SU-DHL-6 (cell line): ENCODE measurements at regions not wholly inside any gene's neighbourhood (a gene's known extent, or its start where the extent isn't known, plus 50 kb on each side); places are given as distances from the start of the nearest gene placed in this dataset.

Experiments used
- H2AFZ ChIP-seq: fragments of 200-600 bp; sonication (generic); 2 replicates; pipeline ENCODE4 v1.6.1; 2014; ENCODE audit warnings: low read depth, mild to moderate bottlenecking, moderate library complexity, mixed read lengths, antibody characterized with exemption, low read length; ENCODE audit not compliant: severe bottlenecking
- H3F3A ChIP-seq: fragments of 200-600 bp; shearing (Covaris generic); 2 replicates; pipeline ENCODE4 v1.6.0; 2016; ENCODE audit warnings: antibody characterized with exemption, mild to moderate bottlenecking; ENCODE audit not compliant: insufficient read depth
- H3K27ac ChIP-seq: fragments of 200-600 bp; sonication (generic); 2 replicates; pipeline ENCODE4 v1.5.1; 2016; ENCODE audit warnings: low read depth, mild to moderate bottlenecking, low read length, moderate library complexity, mixed read lengths
- H3K27me3 ChIP-seq: fragments of 200-600 bp; sonication (generic), shearing (Covaris generic); 2 replicates; pipeline ENCODE4 v1.6.0; 2014; ENCODE audit warnings: mild to moderate bottlenecking, low read length
- H3K36me3 ChIP-seq: fragments of 200-600 bp; sonication (generic); 2 replicates; pipeline ENCODE4 v1.6.1; 2014; ENCODE audit warnings: mild to moderate bottlenecking, low read length, mixed read lengths
- H3K4me2 ChIP-seq: fragments of 300-600, 200-600 bp; shearing (Covaris generic), sonication (generic); 2 replicates; pipeline ENCODE4 v1.6.0; 2014; ENCODE audit warnings: low read length, low read depth, mild to moderate bottlenecking; ENCODE audit not compliant: poor library complexity, severe bottlenecking
- H3K4me3 ChIP-seq: fragments of 200-600 bp; sonication (generic); 2 replicates; pipeline ENCODE4 v1.5.1; 2014; ENCODE audit warnings: antibody characterized with exemption, low read length, mild to moderate bottlenecking, mixed read lengths; ENCODE audit not compliant: insufficient read depth, poor library complexity, severe bottlenecking
- H3K79me2 ChIP-seq: fragments of 200-600 bp; sonication (generic); 2 replicates; pipeline ENCODE4 v1.6.1; 2014; ENCODE audit warnings: mild to moderate bottlenecking, low read length, moderate library complexity; ENCODE audit not compliant: insufficient read depth
- H3K9ac ChIP-seq: fragments of 200-600 bp; sonication (generic); 2 replicates; pipeline ENCODE4 v1.7.0; 2014; ENCODE audit warnings: mild to moderate bottlenecking, low read length
- H3K9me2 ChIP-seq: fragments of 200-600 bp; sonication (generic); replicated peaks from 2 replicates; pipeline ENCODE4 v1.6.1; 2014; ENCODE audit warnings: low read length; ENCODE audit not compliant: insufficient read depth
- H3K9me3 ChIP-seq: fragments of 200-600 bp; sonication (generic); 2 replicates; pipeline ENCODE4 v1.6.1; 2014; ENCODE audit warnings: low read length, mixed read lengths; ENCODE audit not compliant: insufficient read depth
- H4K20me1 ChIP-seq: fragments of 200-600 bp; sonication (generic); 2 replicates; pipeline ENCODE4 v1.6.1; 2014; ENCODE audit warnings: low read depth, mild to moderate bottlenecking, antibody characterized with exemption, low read length, moderate library complexity, mixed read lengths
- EZH2phosphoT487 ChIP-seq: fragments of 200-600 bp; sonication (generic), shearing (Covaris generic); conservative IDR thresholded peaks from 2 replicates; pipeline ENCODE4 v1.6.1; 2018; ENCODE audit warnings: mild to moderate bottlenecking, antibody characterized with exemption, low read length, moderate library complexity, mixed read lengths
- TF ChIP-seq, protein P1 (sequence below): fragments of 200-600 bp; sonication (generic); IDR thresholded peaks from one replicate; pipeline ENCODE4 v1.5.1; 2017; ENCODE audit warnings: antibody characterized with exemption, mild to moderate bottlenecking, low read length, moderate library complexity; ENCODE audit not compliant: insufficient read depth, poor library complexity, severe bottlenecking

DNA sequence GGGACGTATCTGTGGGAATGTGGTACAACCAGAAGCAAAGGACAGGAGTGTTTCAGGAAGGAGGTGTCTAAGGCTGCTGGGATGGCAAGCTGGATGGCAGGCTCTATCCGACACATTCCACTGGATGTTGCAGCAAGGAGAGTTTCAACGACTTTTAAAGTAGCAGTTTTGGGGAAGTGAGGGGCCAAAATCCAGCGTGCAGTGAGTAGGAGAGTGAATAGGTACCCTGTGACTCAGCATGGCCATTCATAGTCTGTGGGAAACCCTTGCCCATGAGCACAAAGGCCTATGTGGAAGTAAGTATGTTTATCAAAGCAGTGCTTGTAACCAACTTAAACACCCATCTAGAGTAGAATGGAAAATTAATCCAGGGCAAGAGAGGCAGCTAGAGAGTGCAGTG lies 664.7 kb downstream of the ACTL7B start:
- Histone ChIP-seq H3K9me3 (no peaks in the 10 kb centered on the region), H3K79me2 (no peaks in the 10 kb centered on the region), H3K9me2 (no peaks in the 10 kb centered on the region), H3K36me3 (no peaks in the 10 kb centered on the region), H4K20me1 (no peaks in the 10 kb centered on the region), H3K27ac (no peak overlapping the region), H2AFZ (no peak overlapping the region), H3K4me3 (no peak overlapping the region), H3K27me3 (no peaks in the 10 kb centered on the region), H3F3A (no peaks in the 10 kb centered on the region), H3K9ac (no peak overlapping the region), H3K4me2 (no peak overlapping the region)
- TF ChIP-seq, protein P1, sequence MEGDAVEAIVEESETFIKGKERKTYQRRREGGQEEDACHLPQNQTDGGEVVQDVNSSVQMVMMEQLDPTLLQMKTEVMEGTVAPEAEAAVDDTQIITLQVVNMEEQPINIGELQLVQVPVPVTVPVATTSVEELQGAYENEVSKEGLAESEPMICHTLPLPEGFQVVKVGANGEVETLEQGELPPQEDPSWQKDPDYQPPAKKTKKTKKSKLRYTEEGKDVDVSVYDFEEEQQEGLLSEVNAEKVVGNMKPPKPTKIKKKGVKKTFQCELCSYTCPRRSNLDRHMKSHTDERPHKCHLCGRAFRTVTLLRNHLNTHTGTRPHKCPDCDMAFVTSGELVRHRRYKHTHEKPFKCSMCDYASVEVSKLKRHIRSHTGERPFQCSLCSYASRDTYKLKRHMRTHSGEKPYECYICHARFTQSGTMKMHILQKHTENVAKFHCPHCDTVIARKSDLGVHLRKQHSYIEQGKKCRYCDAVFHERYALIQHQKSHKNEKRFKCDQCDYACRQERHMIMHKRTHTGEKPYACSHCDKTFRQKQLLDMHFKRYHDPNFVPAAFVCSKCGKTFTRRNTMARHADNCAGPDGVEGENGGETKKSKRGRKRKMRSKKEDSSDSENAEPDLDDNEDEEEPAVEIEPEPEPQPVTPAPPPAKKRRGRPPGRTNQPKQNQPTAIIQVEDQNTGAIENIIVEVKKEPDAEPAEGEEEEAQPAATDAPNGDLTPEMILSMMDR, result no peak
- no peak for TF ChIP-seq EZH2phosphoT487

DNA sequence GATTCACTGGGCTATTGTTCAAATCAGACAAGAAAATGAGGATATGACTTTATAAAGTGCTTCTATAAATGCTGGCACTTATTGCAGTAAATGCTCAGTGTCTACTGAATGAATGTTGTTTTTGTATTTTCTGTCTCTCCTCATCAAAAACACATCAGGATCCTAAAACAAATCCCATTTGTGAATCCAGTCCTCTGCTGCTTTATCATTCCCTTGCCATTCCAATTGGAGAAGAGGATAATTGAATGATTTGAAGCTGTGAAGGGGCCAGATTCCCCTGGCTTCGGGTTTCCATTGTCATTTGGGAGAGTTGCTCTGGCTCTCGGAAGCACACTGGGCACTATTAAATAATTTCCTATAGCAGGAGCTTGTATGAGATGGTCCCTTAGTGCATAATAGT lies 666.8 kb downstream of the ACTL7B start:
- Histone ChIP-seq H3K4me2 (no peak overlapping the region), H3K9me2 (no peaks in the 10 kb centered on the region)

DNA sequence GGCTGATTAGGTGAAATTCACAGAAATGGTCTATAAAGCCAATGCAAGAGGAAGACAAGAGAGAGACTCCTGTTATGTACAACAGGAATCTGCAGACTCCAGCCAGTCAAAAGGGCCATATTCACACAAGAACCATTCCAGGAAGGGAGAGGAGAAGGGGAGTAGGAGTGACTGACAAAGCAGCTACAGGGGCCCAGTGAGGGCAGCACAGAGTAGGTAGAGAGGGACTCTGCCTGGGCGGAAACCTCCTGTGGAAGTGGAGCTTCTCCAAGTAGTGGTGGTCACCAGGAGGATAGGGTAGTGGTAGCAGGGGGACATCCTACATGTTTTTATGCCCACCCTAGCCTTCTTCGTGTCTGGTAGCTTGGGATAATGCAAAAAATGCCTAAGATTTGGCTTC lies 667.3 kb downstream of the ACTL7B start:
- Histone ChIP-seq H3K9ac (no peak overlapping the region), H3K9me3 (no peaks in the 10 kb centered on the region), H3K27me3 (no peaks in the 10 kb centered on the region), H3K4me2 (no peak overlapping the region), H3K79me2 (no peaks in the 10 kb centered on the region), H3K27ac (no peak overlapping the region), H3K4me3 (no peak overlapping the region), H3K36me3 (no peaks in the 10 kb centered on the region), H2AFZ (no peak overlapping the region), H3K9me2 (no peaks in the 10 kb centered on the region), H4K20me1 (no peaks in the 10 kb centered on the region), H3F3A (no peaks in the 10 kb centered on the region)
- TF ChIP-seq EZH2phosphoT487, result no peak
- TF ChIP-seq, protein P1, result no peak

More for the DNA sequence above, 666.8 kb downstream of the ACTL7B start:
- Histone ChIP-seq H3K27me3 (no peaks in the 10 kb centered on the region), H4K20me1 (no peaks in the 10 kb centered on the region), H3K9ac (no peak overlapping the region), H3K9me3 (no peaks in the 10 kb centered on the region), H3K4me3 (no peak overlapping the region), H2AFZ (no peak overlapping the region), H3K79me2 (no peaks in the 10 kb centered on the region), H3F3A (no peaks in the 10 kb centered on the region), H3K27ac (no peak overlapping the region), H3K36me3 (no peaks in the 10 kb centered on the region)
- TF ChIP-seq, protein P1, result no peak
- no peak for TF ChIP-seq EZH2phosphoT487
